Aorta (tissue), 5 donors: ENCODE measurements at regions not wholly inside any gene's neighbourhood (a gene's known extent, or its start where the extent isn't known, plus 50 kb on each side); places are given as distances from the start of the nearest gene placed in this dataset.

Source experiments
- ATAC-seq: fragments of 200-7000 bp; cut with Tn5 transposase; one replicate; pipeline ENCODE4 v1.9.1; 2022; ENCODE audit warnings: moderate library complexity; ENCODE audit not compliant: low FRiP score
- DNase-seq, 2 donors: peaks; one replicate each; pipeline ENCODE4 v3.0.0-alpha.2; 2020
- H3K27ac ChIP-seq, 2 donors: one replicate each; pipeline ENCODE4 v1.5.1; 2013; ENCODE audit warnings: low read length in 2 of 2, mild to moderate bottlenecking in 2 of 2, moderate library complexity in 2 of 2, control low read depth in 1 of 2, inconsistent platforms in 1 of 2, low read depth in 1 of 2
- H3K27me3 ChIP-seq, 2 donors: one replicate each; pipeline ENCODE4 v1.6.1; 2013; ENCODE audit warnings: control low read depth in 1 of 2, low read length in 1 of 2, mild to moderate bottlenecking in 1 of 2, moderate library complexity in 1 of 2; ENCODE audit not compliant: insufficient read depth in 2 of 2, control insufficient read depth in 1 of 2
- H3K36me3 ChIP-seq, 2 donors: one replicate each; pipeline ENCODE4 v1.6.1; 2013; ENCODE audit warnings: control low read depth in 1 of 2, low read length in 1 of 2, mild to moderate bottlenecking in 1 of 2; ENCODE audit not compliant: insufficient read depth in 2 of 2, control insufficient read depth in 1 of 2
- H3K4me1 ChIP-seq, 2 donors: one replicate each; pipeline ENCODE4 v1.6.1; 2013; ENCODE audit warnings: low read length in 2 of 2, control low read depth in 1 of 2, mild to moderate bottlenecking in 1 of 2, moderate library complexity in 1 of 2; ENCODE audit not compliant: insufficient read depth in 2 of 2, control insufficient read depth in 1 of 2
- H3K4me3 ChIP-seq, 2 donors: one replicate each; pipeline ENCODE4 v1.5.1; 2013; ENCODE audit warnings: low read length in 2 of 2, control low read depth in 1 of 2, mild to moderate bottlenecking in 1 of 2
- H3K9me3 ChIP-seq: one replicate; pipeline ENCODE4 v1.6.1; 2013; ENCODE audit warnings: mild to moderate bottlenecking, low read length; ENCODE audit not compliant: control insufficient read depth
- WGBS, 2 donors: extraction: QIAGEN DNeasy Blood & Tissue Kit; methylation state at CpG; one replicate each; pipeline ENCODE4 v1.1.7; 2013; 5-methylcytosine and 5-hydroxymethylcytosine counted together
- intact Hi-C, 2 donors: fragments of 100-400 bp; cut with DNase I; formaldehyde crosslinking; loops; one replicate each; pipeline versions ENCODE4 v1.14.2 to v1.15.0; 2022
- donor health status: healthy with polysubstance abuse.
- donor health status: Bipolar disorder and iron deficiency.
- donor health status: DM: no; HTN: no; CAD: no.
- donor health status: DM: no; HTN: no; CAD: no.
- donor health status: DM: yes; HTN: yes; CAD: no.

- Histone ChIP-seq H3K27ac (no peak overlapping the region), H3K36me3 (no peaks in the 10 kb centered on the region), H3K4me1 (no peaks in the 10 kb centered on the region), H3K27me3 (no peaks in the 10 kb centered on the region), H3K4me3 (no peak overlapping the region), H3K9me3 (no peaks in the 10 kb centered on the region)
- intact Hi-C loops: no loop called here
- no peak for DNase-seq
- no peak for ATAC-seq
- WGBS, 2 donors: 53 to 60% methylated on average over 2 of the region's 2 CpGs
Measured at GRCh38 chr20:6993011-6993410, 225.5 kb downstream of the BMP2 start.

- Histone ChIP-seq H3K36me3 (no peaks in the 10 kb centered on the region), H3K4me3 (no peak overlapping the region), H3K4me1 (no peaks in the 10 kb centered on the region), H3K27me3 (no peaks in the 10 kb centered on the region), H3K9me3 (no peaks in the 10 kb centered on the region), H3K27ac (no peak overlapping the region)
- DNase-seq (no peak), ATAC-seq (no peak)
- 10 to 25% methylated on average over 7 of the region's 7 CpGs for WGBS, 2 donors
- intact Hi-C loops: no loop called here
Measured at GRCh38 chr20:6993511-6993910, 226.0 kb downstream of the BMP2 start.

DNA sequence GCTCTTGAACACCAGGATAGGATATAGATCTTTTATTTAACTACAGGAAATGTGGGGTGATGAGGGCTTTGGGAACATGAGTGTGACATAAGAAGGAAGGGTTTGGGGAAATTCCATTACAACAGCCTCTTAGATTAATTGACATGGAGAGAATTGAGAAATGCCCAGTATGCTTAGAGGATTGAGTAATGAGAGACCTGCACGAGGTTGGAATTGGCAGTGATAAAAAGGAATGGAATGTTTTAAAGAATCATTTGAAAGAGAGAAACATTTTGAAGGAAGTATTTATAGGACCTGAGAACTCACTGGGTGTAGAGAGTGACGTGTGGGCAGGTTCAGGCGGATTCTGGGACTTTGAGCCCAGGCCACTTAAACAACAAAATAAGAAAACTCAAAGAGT lies 227.0 kb downstream of the BMP2 start:
- H3K36me3 ChIP-seq: no peaks in the 10 kb centered on the region
- no peak overlapping the region for H3K27ac ChIP-seq
- intact Hi-C loops: no loop called here

DNA sequence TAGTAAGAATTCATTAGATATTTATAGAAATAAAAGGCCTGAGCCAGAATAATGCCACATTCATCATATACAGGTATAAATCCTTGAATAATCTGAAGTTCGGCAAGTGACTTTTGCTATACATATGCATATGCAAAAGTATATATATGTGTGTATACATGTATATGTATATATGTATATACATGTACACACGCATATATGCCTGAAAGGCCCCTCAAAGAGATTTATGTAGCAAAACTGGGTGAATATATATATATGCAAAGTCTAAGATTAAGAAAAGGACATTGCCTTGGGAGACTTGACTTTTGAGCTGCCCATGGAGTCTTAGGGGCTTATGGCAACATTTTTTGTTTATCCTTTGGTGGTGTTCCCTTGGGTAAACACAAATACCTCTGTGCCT lies 231.4 kb downstream of the BMP2 start:
- 68 to 71% methylated on average over 2 of the region's 2 CpGs for WGBS, 2 donors
- no peak overlapping the region for H3K4me3 ChIP-seq
- no peak overlapping the region for H3K27ac ChIP-seq
- DNase-seq: no peak
- no peaks in the 10 kb centered on the region for H3K27me3 ChIP-seq
- H3K36me3 ChIP-seq: no peaks in the 10 kb centered on the region
- no peak for ATAC-seq
- intact Hi-C loops: no loop called here
- H3K4me1 ChIP-seq: no peaks in the 10 kb centered on the region
- H3K9me3 ChIP-seq: no peaks in the 10 kb centered on the region

More for the DNA sequence above, 227.0 kb downstream of the BMP2 start:
- WGBS, 2 donors: 35% methylated on average over 3 of the region's 3 CpGs
- no peak overlapping the region for H3K4me3 ChIP-seq
- H3K9me3 ChIP-seq: no peaks in the 10 kb centered on the region
- H3K27me3 ChIP-seq: no peaks in the 10 kb centered on the region
- no peak for ATAC-seq
- DNase-seq: no peak
- no peaks in the 10 kb centered on the region for H3K4me1 ChIP-seq

- H3K9me3 ChIP-seq: no peaks in the 10 kb centered on the region
- no peaks in the 10 kb centered on the region for H3K36me3 ChIP-seq
- intact Hi-C loops: no loop called here
- H3K4me1 ChIP-seq: no peaks in the 10 kb centered on the region
- WGBS, 2 donors: 66 to 67% methylated on average over 6 of the region's 6 CpGs
- DNase-seq (no peak), ATAC-seq (no peak)
- H3K27ac ChIP-seq: no peak overlapping the region
- no peaks in the 10 kb centered on the region for H3K27me3 ChIP-seq
- no peak overlapping the region for H3K4me3 ChIP-seq
Measured at GRCh38 chr20:6999381-6999780, 231.9 kb downstream of the BMP2 start.

DNA sequence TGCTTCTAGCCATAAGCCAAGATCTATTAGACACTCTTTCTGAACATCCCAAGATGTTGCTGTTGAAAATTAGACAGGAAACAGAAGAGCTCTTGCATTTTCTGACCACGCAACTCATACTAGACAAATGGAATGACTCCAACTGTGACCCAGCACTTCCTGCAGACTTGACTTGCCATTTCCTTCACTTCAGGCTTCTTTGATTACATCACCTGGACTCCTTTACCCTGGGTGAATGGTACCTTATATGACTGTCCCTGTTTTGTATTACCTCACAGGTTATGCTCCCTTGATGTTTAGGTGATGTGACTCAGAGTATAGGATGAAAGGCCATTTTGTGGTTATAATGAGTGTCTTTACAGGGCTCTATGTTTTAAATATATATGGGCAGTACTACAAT lies 236.1 kb downstream of the BMP2 start:
- H3K36me3 ChIP-seq: no peaks in the 10 kb centered on the region
- no peaks in the 10 kb centered on the region for H3K27me3 ChIP-seq
- no peak for ATAC-seq
- no peak for DNase-seq
- intact Hi-C loops: no loop called here
- WGBS, 2 donors: 67 to 74% methylated on average over 1 of the region's 1 CpG
- no peak overlapping the region for H3K4me3 ChIP-seq
- no peaks in the 10 kb centered on the region for H3K4me1 ChIP-seq
- H3K27ac ChIP-seq: no peak overlapping the region
- H3K9me3 ChIP-seq: no peaks in the 10 kb centered on the region

DNA sequence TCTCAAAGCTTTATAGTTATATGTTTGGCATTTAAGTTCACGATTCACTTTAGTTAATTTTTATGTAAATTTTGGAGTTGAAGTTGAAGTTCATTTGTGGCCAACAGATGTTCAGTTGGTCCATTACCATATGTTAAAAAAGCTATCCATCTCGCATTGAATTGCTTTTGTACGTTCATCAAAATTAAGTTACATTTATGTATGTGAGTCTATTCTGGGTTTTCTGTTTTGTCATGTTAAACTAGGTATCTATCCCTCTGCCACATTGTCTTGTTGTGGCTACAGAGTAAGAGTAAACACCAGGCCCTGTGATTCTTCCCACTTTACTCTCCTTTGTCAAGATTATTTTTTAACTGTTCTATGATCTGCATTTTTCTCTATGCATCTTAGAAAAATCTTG lies 237.3 kb downstream of the BMP2 start:
- ATAC-seq: no peak
- WGBS, 2 donors: 85 to 86% methylated on average over 3 of the region's 3 CpGs
- H3K27ac ChIP-seq: no peak overlapping the region
- H3K4me3 ChIP-seq: no peak overlapping the region
- intact Hi-C loops: no loop called here
- no peaks in the 10 kb centered on the region for H3K9me3 ChIP-seq
- H3K36me3 ChIP-seq: no peaks in the 10 kb centered on the region
- no peak for DNase-seq
- H3K27me3 ChIP-seq: no peaks in the 10 kb centered on the region
- no peaks in the 10 kb centered on the region for H3K4me1 ChIP-seq

DNA sequence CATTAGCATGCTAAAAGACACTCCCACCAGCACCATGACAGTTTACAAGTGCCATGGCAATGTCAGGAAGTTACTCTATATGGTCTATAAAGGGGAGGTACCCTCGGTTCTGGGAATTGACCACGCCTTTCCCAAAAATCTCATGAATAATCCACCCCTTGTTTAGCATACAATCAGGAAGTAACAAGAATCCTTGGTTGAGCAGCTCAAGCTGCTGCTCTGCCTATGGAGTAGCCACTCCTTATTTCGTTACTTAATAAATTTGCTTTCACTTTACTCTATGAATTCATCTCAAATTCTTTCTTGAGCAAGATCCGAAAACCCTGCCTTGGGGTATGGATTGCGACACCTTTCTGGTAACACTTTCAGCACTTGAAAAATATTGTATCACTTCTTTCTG lies 243.0 kb downstream of the BMP2 start:
- H3K36me3 ChIP-seq: no peaks in the 10 kb centered on the region
- no peak for DNase-seq
- no peak overlapping the region for H3K27ac ChIP-seq
- intact Hi-C loops: no loop called here
- ATAC-seq: no peak
- H3K9me3 ChIP-seq: no peaks in the 10 kb centered on the region
- no peaks in the 10 kb centered on the region for H3K4me1 ChIP-seq
- H3K4me3 ChIP-seq: no peak overlapping the region
- WGBS, 2 donors: 66 to 68% methylated on average over 5 of the region's 5 CpGs
- H3K27me3 ChIP-seq: no peaks in the 10 kb centered on the region

DNA sequence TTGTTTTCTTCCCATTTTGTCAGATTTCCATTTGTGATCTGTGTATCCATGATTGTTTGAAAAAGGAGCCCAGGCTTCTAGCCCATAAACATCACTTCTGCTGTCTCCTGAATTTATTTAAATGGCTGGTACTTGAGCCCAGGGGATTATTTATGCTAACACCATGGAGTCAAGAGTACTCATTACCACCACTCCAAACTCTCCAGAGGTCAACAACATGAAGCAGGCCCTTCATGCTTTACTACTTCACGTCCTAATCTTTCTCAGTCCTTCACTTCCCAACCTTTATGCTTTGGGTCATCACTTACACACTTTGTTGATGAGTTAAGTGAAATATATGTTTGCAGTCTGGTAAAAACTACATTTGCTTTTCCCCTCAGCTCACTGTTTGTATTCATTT lies 247.8 kb downstream of the BMP2 start:
- ATAC-seq: no peak
- Histone ChIP-seq H3K27ac (no peak overlapping the region), H3K27me3 (no peaks in the 10 kb centered on the region), H3K9me3 (no peaks in the 10 kb centered on the region), H3K4me1 (no peaks in the 10 kb centered on the region), H3K4me3 (no peak overlapping the region), H3K36me3 (no peaks in the 10 kb centered on the region)
- WGBS, 2 donors: 13 to 18% methylated on average over 1 of the region's 1 CpG
- intact Hi-C loops: no loop called here
- DNase-seq: no peak
